Ishikawa (cell line): ENCODE measurements at regions not wholly inside any gene's neighbourhood (a gene's known extent, or its start where the extent isn't known, plus 50 kb on each side); places are given as distances from the start of the nearest gene placed in this dataset.

ENCODE experiments used
- CEBPB ChIP-seq: IDR thresholded peaks from 2 replicates; pipeline ENCODE4 v1.6.1; 2012
- CREB1 ChIP-seq: IDR thresholded peaks from 2 replicates; pipeline ENCODE4 v1.6.1; 2012; ENCODE audit warnings: low read depth
- EP300 ChIP-seq: IDR thresholded peaks from 2 replicates; pipeline ENCODE4 v1.6.1; 2012; ENCODE audit warnings: borderline replicate concordance
- MAX ChIP-seq: IDR thresholded peaks from 2 replicates; pipeline ENCODE4 v1.6.1; 2012
- NFIC ChIP-seq: IDR thresholded peaks from 2 replicates; pipeline ENCODE4 v1.6.1; 2012
- RAD21 ChIP-seq: IDR thresholded peaks from 2 replicates; pipeline ENCODE4 v1.6.1; 2012; ENCODE audit warnings: low read depth
- REST ChIP-seq: IDR thresholded peaks from 2 replicates; pipeline ENCODE4 v1.6.1; 2012; ENCODE audit warnings: low read depth, mild to moderate bottlenecking
- TAF1 ChIP-seq: IDR thresholded peaks from 2 replicates; pipeline ENCODE4 v1.6.1; 2012; ENCODE audit warnings: low read depth, mild to moderate bottlenecking
- TCF12 ChIP-seq: IDR thresholded peaks from 2 replicates; pipeline ENCODE4 v1.6.1; 2012; ENCODE audit warnings: low read depth
- YY1 ChIP-seq: IDR thresholded peaks from 2 replicates; pipeline ENCODE4 v1.6.1; 2012; ENCODE audit warnings: low read depth
- ZBTB7A ChIP-seq: IDR thresholded peaks from 2 replicates; pipeline ENCODE4 v1.6.1; 2012; ENCODE audit warnings: low read depth

GRCh38 chr4:170162416-170162815, 72.7 kb upstream of the AADAT start:
- TF ChIP-seq CREB1 (no peak), TAF1 (no peak), MAX (no peak), RAD21 (no peak), EP300 (no peak), CEBPB (no peak), YY1 (no peak), REST (no peak), TCF12 (no peak), ZBTB7A (no peak), NFIC (no peak)
